Activated CD8-positive, alpha-beta memory T cell treated with anti-CD3 and anti-CD28 coated beads, Interleukin-2, amount 10 ng/mL, durations not matched to agents 7 days and 5 days (primary cell): ENCODE measurements at regions not wholly inside any gene's neighbourhood (a gene's known extent, or its start where the extent isn't known, plus 50 kb on each side); places are given as distances from the start of the nearest gene placed in this dataset.
"Not testable (repeated sequence)": the region's sequence is repeated elsewhere in the genome, so short reads cannot be mapped to it uniquely, and the experiment has no call there.

Source experiments
- ATAC-seq: fragments of 150-1000 bp; cut with Tn5 transposase; one replicate; pipeline ENCODE4 v1.10.0; 2021; ENCODE audit warnings: moderate library complexity
- CTCF ChIA-PET: fragments of 350-600 bp; sonication (Branson Sonifier 250); formaldehyde crosslinking; loops from one replicate; lab custom pipeline; 2021; ENCODE audit warnings: antibody characterized with exemption; lab: Charles Lee
- DNase-seq: peaks from one replicate; pipeline ENCODE4 v3.0.0-alpha.2; 2020
- H3K27ac Mint-ChIP-seq: one replicate; pipeline ENCODE4 v1.8.0; 2021; ENCODE audit warnings: mild to moderate bottlenecking, mixed read lengths
- H3K27me3 Mint-ChIP-seq: one replicate; pipeline ENCODE4 v1.8.0; 2021; ENCODE audit warnings: mixed read lengths
- H3K36me3 Mint-ChIP-seq: one replicate; pipeline ENCODE4 v1.8.0; 2021; ENCODE audit warnings: mild to moderate bottlenecking, mixed read lengths
- H3K4me1 Mint-ChIP-seq: one replicate; pipeline ENCODE4 v1.8.0; 2021; ENCODE audit warnings: mixed read lengths
- H3K4me3 Mint-ChIP-seq: one replicate; pipeline ENCODE4 v1.8.0; 2021; ENCODE audit warnings: mild to moderate bottlenecking, moderate library complexity, mixed read lengths
- H3K9me3 Mint-ChIP-seq: one replicate; pipeline ENCODE4 v1.8.0; 2022; ENCODE audit warnings: low read depth, mixed read lengths

DNA sequence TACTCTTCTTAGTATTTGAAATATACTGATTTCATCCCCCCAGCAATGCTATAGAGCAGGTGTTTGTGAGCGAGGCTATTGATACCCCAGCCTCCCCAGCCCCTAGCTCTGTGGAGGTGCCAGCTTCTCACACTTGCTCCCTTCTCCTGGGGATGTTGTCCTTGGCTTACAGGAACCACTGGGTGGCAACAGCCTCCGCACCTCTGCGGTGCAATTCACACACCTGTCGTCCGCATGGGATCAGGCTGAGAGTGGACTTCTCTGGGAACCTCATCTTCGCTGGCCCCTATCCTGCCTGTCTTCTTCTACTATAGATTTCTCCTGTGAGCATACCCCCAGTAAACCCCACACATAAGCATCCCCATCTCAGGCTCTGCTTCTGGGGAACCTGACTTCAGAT is 103.9 kb upstream of the SLC6A11 start:
- Mint-ChIP-seq H3K36me3 (no peaks in the 10 kb centered on the region), H3K27ac (no peak overlapping the region), H3K4me1 (no peaks in the 10 kb centered on the region), H3K9me3 (no peaks in the 10 kb centered on the region), H3K4me3 (no peak overlapping the region), H3K27me3 (peaks cover 34% of the 10 kb centered on the region)
- ATAC-seq (no peak), DNase-seq (no peak)
- CTCF ChIA-PET, result no interaction called here

DNA sequence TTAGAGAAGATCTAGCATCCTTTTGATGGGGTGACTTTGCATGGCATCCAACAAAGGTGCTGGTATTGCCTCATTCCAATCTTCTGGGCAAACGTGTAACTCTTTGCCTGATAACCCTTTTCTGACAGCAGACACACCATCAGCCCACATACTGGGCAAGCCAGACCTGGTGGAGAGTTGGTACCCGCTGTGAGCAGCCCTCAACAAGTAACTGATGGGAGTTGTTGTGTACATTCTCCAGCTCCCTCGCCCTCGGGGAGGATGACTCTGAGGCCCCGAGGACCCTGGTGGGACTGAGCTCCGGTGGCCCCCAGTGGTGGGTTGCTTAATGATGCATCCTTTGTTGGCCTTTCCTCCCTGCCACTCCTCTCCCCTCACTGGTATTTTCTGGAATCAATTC is 102.4 kb upstream of the SLC6A11 start:
- no peak overlapping the region for H3K27ac Mint-ChIP-seq
- peaks cover 26% of the 10 kb centered on the region for H3K27me3 Mint-ChIP-seq
- ATAC-seq (no peak), DNase-seq (no peak)
- no peaks in the 10 kb centered on the region for H3K36me3 Mint-ChIP-seq
- no peaks in the 10 kb centered on the region for H3K9me3 Mint-ChIP-seq
- no peaks in the 10 kb centered on the region for H3K4me1 Mint-ChIP-seq
- H3K4me3 Mint-ChIP-seq, result no peak overlapping the region
- CTCF ChIA-PET, result no interaction called here

DNA sequence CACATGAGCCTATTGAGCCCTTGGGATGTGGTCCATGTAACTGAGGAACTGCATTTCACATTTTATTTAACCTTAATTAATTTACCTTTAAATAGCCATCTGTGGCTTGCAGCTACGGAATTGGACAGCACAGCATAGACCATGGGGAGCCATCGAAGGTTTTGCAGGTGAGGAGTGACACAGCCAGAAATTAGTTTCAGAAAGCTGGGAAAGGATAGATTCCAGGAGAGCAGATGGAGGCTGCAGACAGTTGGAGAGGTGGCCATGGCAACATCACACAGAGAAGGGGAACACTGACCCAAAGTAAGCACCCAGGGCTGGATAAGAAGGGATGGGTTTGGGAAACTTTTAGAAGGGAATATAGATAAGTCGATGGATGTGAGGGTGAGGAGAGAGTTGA is 100.1 kb upstream of the SLC6A11 start:
- CTCF ChIA-PET, result no interaction called here
- Mint-ChIP-seq H3K27ac (no peak overlapping the region), H3K36me3 (no peaks in the 10 kb centered on the region), H3K4me3 (no peak overlapping the region), H3K27me3 (peaks cover 5% of the 10 kb centered on the region), H3K4me1 (no peaks in the 10 kb centered on the region), H3K9me3 (no peaks in the 10 kb centered on the region)
- ATAC-seq (no peak), DNase-seq (no peak)

DNA sequence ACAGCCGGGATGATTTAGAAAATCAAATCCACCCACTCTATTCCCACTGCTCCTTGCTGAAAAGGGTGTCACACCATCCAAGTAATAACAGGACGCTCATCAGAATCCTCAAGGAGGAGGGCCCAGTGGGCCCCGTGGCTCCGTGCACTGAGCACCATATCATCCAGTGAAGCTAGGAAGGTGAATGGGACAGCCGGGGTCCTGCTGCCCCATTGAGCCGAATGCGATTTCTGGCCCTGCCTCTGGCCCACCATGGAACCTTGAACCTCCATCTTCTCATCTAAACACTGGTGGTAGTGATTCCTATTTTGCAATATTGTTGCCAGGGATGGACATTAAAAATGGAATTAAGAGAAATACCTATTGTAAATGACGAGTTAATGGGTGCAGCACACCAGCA is 99.1 kb upstream of the SLC6A11 start:
- ATAC-seq (no peak), DNase-seq (no peak)
- Mint-ChIP-seq H3K27ac (no peak overlapping the region), H3K4me1 (no peaks in the 10 kb centered on the region), H3K4me3 (no peak overlapping the region), H3K27me3 (peaks cover 4% of the 10 kb centered on the region), H3K36me3 (no peaks in the 10 kb centered on the region), H3K9me3 (no peaks in the 10 kb centered on the region)
- CTCF ChIA-PET, result no interaction called here

GRCh38 chr3:10717756-10718155 is 98.3 kb upstream of the SLC6A11 start:
- H3K36me3 Mint-ChIP-seq, result no peaks in the 10 kb centered on the region
- ATAC-seq (no peak), DNase-seq (no peak)
- H3K4me3 Mint-ChIP-seq, result no peak overlapping the region
- no peaks in the 10 kb centered on the region for H3K4me1 Mint-ChIP-seq
- H3K27ac Mint-ChIP-seq, result no peak overlapping the region
- H3K9me3 Mint-ChIP-seq, result no peaks in the 10 kb centered on the region
- CTCF ChIA-PET, result no interaction called here
- H3K27me3 Mint-ChIP-seq, result peaks cover 1% of the 10 kb centered on the region

DNA sequence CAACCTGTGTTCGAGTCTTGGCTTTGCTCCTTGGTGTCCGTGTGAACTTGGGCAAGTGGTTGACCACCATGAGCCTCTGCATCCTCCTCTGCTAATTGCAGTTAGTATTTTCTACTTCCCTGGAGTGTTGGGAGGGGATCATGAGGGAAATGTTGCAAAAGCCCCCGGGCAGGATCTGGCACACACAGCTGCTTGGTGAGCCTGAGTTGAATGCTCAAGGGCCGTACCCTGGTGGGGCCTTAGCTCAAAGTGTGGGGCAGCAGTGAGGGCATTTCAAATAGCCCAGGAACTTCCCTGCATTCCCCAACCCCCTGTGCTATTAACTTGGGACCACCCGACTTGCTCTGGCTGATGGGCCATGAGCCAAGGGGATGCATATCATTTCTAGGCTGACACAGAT is 94.9 kb upstream of the SLC6A11 start:
- ATAC-seq (no peak), DNase-seq (no peak)
- Mint-ChIP-seq H3K27me3 (peaks cover 2% of the 10 kb centered on the region), H3K9me3 (no peaks in the 10 kb centered on the region), H3K27ac (no peak overlapping the region), H3K4me1 (no peaks in the 10 kb centered on the region), H3K36me3 (no peaks in the 10 kb centered on the region), H3K4me3 (no peak overlapping the region)
- CTCF ChIA-PET, result interaction anchor here (1.3 kb wide), 1 partner anchor 18 kb away, joined by 5 read pairs; no protein-coding TSS in a partner anchor

DNA sequence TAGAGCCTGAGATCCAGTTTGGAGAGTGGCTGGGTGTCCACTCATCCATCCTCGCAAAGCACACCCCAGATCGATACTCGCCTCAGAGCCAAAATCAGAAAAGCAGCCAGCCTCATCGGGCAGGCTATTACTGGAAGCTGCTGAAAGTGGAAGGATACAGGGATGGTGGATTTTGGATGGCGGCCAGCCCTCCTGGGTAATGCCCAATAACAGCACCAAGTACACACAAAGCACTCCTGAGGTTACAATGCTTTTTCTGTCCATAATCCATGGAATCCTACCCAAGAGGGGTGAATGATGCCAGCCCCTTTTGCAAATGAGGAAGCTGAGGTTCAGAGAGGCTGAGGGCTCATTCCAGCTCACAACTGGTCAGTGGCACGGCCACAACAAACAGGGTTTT is 93.1 kb upstream of the SLC6A11 start:
- H3K9me3 Mint-ChIP-seq, result no peaks in the 10 kb centered on the region
- ATAC-seq (no peak), DNase-seq (no peak)
- H3K27ac Mint-ChIP-seq, result no peak overlapping the region
- H3K4me1 Mint-ChIP-seq, result no peaks in the 10 kb centered on the region
- peaks cover 3% of the 10 kb centered on the region for H3K27me3 Mint-ChIP-seq
- CTCF ChIA-PET, result interaction anchor here (1.0 kb wide), 1 partner anchor 16 kb away, joined by 3 read pairs; no protein-coding TSS in a partner anchor
- H3K36me3 Mint-ChIP-seq, result no peaks in the 10 kb centered on the region
- no peak overlapping the region for H3K4me3 Mint-ChIP-seq

- Mint-ChIP-seq H3K4me1 (no peaks in the 10 kb centered on the region), H3K27me3 (peaks cover 6% of the 10 kb centered on the region), H3K27ac (no peak overlapping the region), H3K36me3 (no peaks in the 10 kb centered on the region), H3K4me3 (no peak overlapping the region), H3K9me3 (no peaks in the 10 kb centered on the region)
- no peak for DNase-seq
- no peak for ATAC-seq
- CTCF ChIA-PET, result no interaction called here
Measured at GRCh38 chr3:10723991-10724390, 92.0 kb upstream of the SLC6A11 start.

DNA sequence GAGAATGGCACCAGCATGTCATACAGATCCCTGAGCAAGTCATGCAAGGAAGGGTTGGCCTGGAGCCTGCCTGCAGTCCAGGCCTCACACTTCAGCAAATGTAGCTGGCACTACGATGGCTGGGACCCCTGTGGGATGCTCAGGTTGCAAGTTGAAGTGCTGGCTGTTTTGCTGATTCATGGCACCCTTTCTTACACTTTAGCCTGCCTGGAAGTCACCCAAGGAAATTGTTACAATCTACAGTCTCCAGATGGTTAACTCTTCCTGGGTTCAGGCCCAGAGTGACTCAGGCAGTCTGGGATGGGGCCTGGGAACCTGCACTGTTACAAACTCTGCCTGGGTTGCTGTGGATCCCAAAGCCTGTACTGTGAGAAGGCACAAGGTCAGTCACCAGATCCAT is 91.0 kb upstream of the SLC6A11 start:
- Mint-ChIP-seq H3K4me1 (no peaks in the 10 kb centered on the region), H3K9me3 (no peaks in the 10 kb centered on the region), H3K27me3 (peaks cover 10% of the 10 kb centered on the region), H3K27ac (no peak overlapping the region), H3K36me3 (no peaks in the 10 kb centered on the region), H3K4me3 (no peak overlapping the region)
- DNase-seq (no peak), ATAC-seq (no peak)
- CTCF ChIA-PET, result interaction anchor here (1.4 kb wide), 1 partner anchor 16 kb away, joined by 3 read pairs; no protein-coding TSS in a partner anchor

GRCh38 chr3:10725846-10726245 is 90.2 kb upstream of the SLC6A11 start:
- no peak for ATAC-seq
- peaks cover 10% of the 10 kb centered on the region for H3K27me3 Mint-ChIP-seq
- no peaks in the 10 kb centered on the region for H3K36me3 Mint-ChIP-seq
- no peak overlapping the region for H3K27ac Mint-ChIP-seq
- H3K4me3 Mint-ChIP-seq, result no peak overlapping the region
- DNase-seq, result no peak
- no peaks in the 10 kb centered on the region for H3K9me3 Mint-ChIP-seq
- no peaks in the 10 kb centered on the region for H3K4me1 Mint-ChIP-seq
- CTCF ChIA-PET, result interaction anchor here (1.2 to 1.4 kb wide), 2 partner anchors 13 to 17 kb away, joined by 3 to 4 read pairs; no protein-coding TSS in a partner anchor

- Mint-ChIP-seq H3K36me3 (no peaks in the 10 kb centered on the region), H3K9me3 (no peaks in the 10 kb centered on the region), H3K27me3 (peaks cover 10% of the 10 kb centered on the region), H3K4me3 (no peak overlapping the region), H3K27ac (no peak overlapping the region), H3K4me1 (no peaks in the 10 kb centered on the region)
- CTCF ChIA-PET, result interaction anchor here (1.2 kb wide), 1 partner anchor 12 kb away, joined by 4 read pairs; no protein-coding TSS in a partner anchor
- ATAC-seq (no peak), DNase-seq (no peak)
Measured at GRCh38 chr3:10726787-10727186, 89.2 kb upstream of the SLC6A11 start.

GRCh38 chr3:10729439-10729838 is 86.6 kb upstream of the SLC6A11 start:
- no peaks in the 10 kb centered on the region for H3K36me3 Mint-ChIP-seq
- H3K27me3 Mint-ChIP-seq, result peaks cover 8% of the 10 kb centered on the region
- DNase-seq (no peak), ATAC-seq (no peak)
- no peak overlapping the region for H3K4me3 Mint-ChIP-seq
- H3K4me1 Mint-ChIP-seq, result no peaks in the 10 kb centered on the region
- CTCF ChIA-PET, result interaction anchor here (2.3 kb wide), 1 partner anchor 9 kb away, joined by 7 read pairs; no protein-coding TSS in a partner anchor
- peaks cover 15% of the 10 kb centered on the region for H3K9me3 Mint-ChIP-seq
- no peak overlapping the region for H3K27ac Mint-ChIP-seq

GRCh38 chr3:10732292-10732691 is 83.7 kb upstream of the SLC6A11 start:
- Mint-ChIP-seq H3K4me3 (no peak overlapping the region), H3K4me1 (no peaks in the 10 kb centered on the region), H3K27ac (no peak overlapping the region), H3K36me3 (no peaks in the 10 kb centered on the region), H3K9me3 (peaks cover 15% of the 10 kb centered on the region), H3K27me3 (peaks cover 12% of the 10 kb centered on the region)
- CTCF ChIA-PET, result no interaction called here
- DNase-seq, result no peak
- ATAC-seq, result no peak

DNA sequence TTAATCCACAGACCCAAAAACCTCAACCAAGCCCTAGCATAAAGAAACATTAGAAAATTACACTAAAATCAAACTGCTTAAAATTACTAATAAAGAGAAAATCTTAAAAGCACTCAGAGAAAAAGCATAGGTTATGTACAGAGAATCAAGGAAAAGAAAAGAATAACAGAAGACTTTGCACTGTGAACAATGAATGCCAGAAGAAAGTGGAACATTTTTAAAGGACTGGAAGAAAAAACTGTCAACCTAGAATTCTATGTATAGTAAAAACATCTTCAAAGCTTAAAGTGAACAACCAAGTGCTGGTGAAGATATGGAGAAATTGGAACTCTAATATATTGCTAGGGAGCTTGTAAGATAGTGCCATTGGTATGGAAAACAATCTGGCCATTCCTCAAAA is 82.7 kb upstream of the SLC6A11 start:
- Mint-ChIP-seq H3K4me1 (no peaks in the 10 kb centered on the region), H3K36me3 (no peaks in the 10 kb centered on the region)
- CTCF ChIA-PET, result no interaction called here

GRCh38 chr3:10736444-10736843 is 79.6 kb upstream of the SLC6A11 start:
- Mint-ChIP-seq H3K27me3 (peaks cover 21% of the 10 kb centered on the region), H3K9me3 (peaks cover 15% of the 10 kb centered on the region)
- H3K4me1 Mint-ChIP-seq, DNase-seq, CTCF ChIA-PET, H3K27ac Mint-ChIP-seq, ATAC-seq, H3K36me3 Mint-ChIP-seq, H3K4me3 Mint-ChIP-seq: not testable (repeated sequence)

More for the DNA sequence above, 82.7 kb upstream of the SLC6A11 start:
- Mint-ChIP-seq H3K27ac (no peak overlapping the region), H3K27me3 (peaks cover 16% of the 10 kb centered on the region), H3K9me3 (peaks cover 15% of the 10 kb centered on the region), H3K4me3 (no peak overlapping the region)
- ATAC-seq, result no peak
- DNase-seq, result no peak
